ENCODE measurements at regions not wholly inside any gene's neighbourhood (a gene's known extent, or its start where the extent isn't known, plus 50 kb on each side); places are given as distances from the start of the nearest gene placed in this dataset.

GRCh38 chr1:177793900-177794299 lies 176.0 kb downstream of the SEC16B start:
- no peaks in the 10 kb centered on the region for H3K9me3 ChIP-seq
- no peak for TF ChIP-seq CTCF (IDR thresholded peaks at IDR 0.05)
- no peak overlapping the region for H3K4me3 ChIP-seq
- H3K27me3 ChIP-seq = no peaks in the 10 kb centered on the region
- H3K27ac ChIP-seq = no peak overlapping the region
- intact Hi-C loops (cut with DNase I) = no loop called here
- DNase-seq (ENCODE audit: extremely low spot score in 2 of 2) = no peak
- no peaks in the 10 kb centered on the region for H3K4me1 ChIP-seq
- no peaks in the 10 kb centered on the region for H3K36me3 ChIP-seq

GRCh38 chr1:177790566-177790965 lies 179.3 kb downstream of the SEC16B start:
- H3K27me3 ChIP-seq = no peaks in the 10 kb centered on the region
- no peak overlapping the region for H3K27ac ChIP-seq
- no peak for TF ChIP-seq CTCF (IDR thresholded peaks at IDR 0.05)
- no peak for TF ChIP-seq POLR2AphosphoS5 (IDR thresholded peaks at IDR 0.05; ENCODE audit: insufficient read depth in 1 of 2, low read depth in 1 of 2)
- no peak for TF ChIP-seq POLR2A (IDR thresholded peaks at IDR 0.05)
- H3K9me3 ChIP-seq = no peaks in the 10 kb centered on the region
- H3K4me3 ChIP-seq = no peak overlapping the region
- intact Hi-C loops (cut with DNase I) = no loop called here
- H3K36me3 ChIP-seq = no peaks in the 10 kb centered on the region
- no peaks in the 10 kb centered on the region for H3K4me1 ChIP-seq
- no peak for DNase-seq (ENCODE audit: extremely low spot score in 2 of 2)

- DNase-seq (ENCODE audit: extremely low spot score in 2 of 2) = no peak
- H3K4me3 ChIP-seq = no peak overlapping the region
- H3K4me1 ChIP-seq = no peaks in the 10 kb centered on the region
- no peak for TF ChIP-seq CTCF (IDR thresholded peaks at IDR 0.05)
- no peak for TF ChIP-seq POLR2AphosphoS5 (IDR thresholded peaks at IDR 0.05; ENCODE audit: insufficient read depth in 1 of 2, low read depth in 1 of 2)
- TF ChIP-seq POLR2A (IDR thresholded peaks at IDR 0.05) = no peak
- H3K27ac ChIP-seq = no peak overlapping the region
- no peaks in the 10 kb centered on the region for H3K27me3 ChIP-seq
- H3K9me3 ChIP-seq = no peaks in the 10 kb centered on the region
- intact Hi-C loops (cut with DNase I) = no loop called here
- H3K36me3 ChIP-seq = no peaks in the 10 kb centered on the region
Measured at GRCh38 chr1:177789956-177790355, 179.9 kb downstream of the SEC16B start.

- no peak for DNase-seq (ENCODE audit: extremely low spot score in 2 of 2)
- no peaks in the 10 kb centered on the region for H3K9me3 ChIP-seq
- no peaks in the 10 kb centered on the region for H3K4me1 ChIP-seq
- H3K36me3 ChIP-seq = no peaks in the 10 kb centered on the region
- H3K27ac ChIP-seq = no peak overlapping the region
- no peak for TF ChIP-seq POLR2A (IDR thresholded peaks at IDR 0.05)
- no peak for TF ChIP-seq POLR2AphosphoS5 (IDR thresholded peaks at IDR 0.05; ENCODE audit: insufficient read depth in 1 of 2, low read depth in 1 of 2)
- no peak for TF ChIP-seq CTCF (IDR thresholded peaks at IDR 0.05)
- intact Hi-C loops (cut with DNase I) = no loop called here
- no peaks in the 10 kb centered on the region for H3K27me3 ChIP-seq
- no peak overlapping the region for H3K4me3 ChIP-seq
Measured at GRCh38 chr1:177786176-177786745, 183.6 kb downstream of the SEC16B start.

GRCh38 chr1:177784936-177785335 lies 184.9 kb downstream of the SEC16B start:
- no peaks in the 10 kb centered on the region for H3K36me3 ChIP-seq
- H3K4me3 ChIP-seq = no peak overlapping the region
- no peaks in the 10 kb centered on the region for H3K4me1 ChIP-seq
- TF ChIP-seq CTCF (IDR thresholded peaks at IDR 0.05) (no peak), POLR2AphosphoS5 (IDR thresholded peaks at IDR 0.05; ENCODE audit: insufficient read depth in 1 of 2, low read depth in 1 of 2) (no peak), POLR2A (IDR thresholded peaks at IDR 0.05) (no peak)
- no peak for DNase-seq (ENCODE audit: extremely low spot score in 2 of 2)
- H3K27ac ChIP-seq = no peak overlapping the region
- no peaks in the 10 kb centered on the region for H3K9me3 ChIP-seq
- no peaks in the 10 kb centered on the region for H3K27me3 ChIP-seq
- intact Hi-C loops (cut with DNase I) = no loop called here
